Heart left ventricle (tissue), 16 donors: ENCODE measurements at regions not wholly inside any gene's neighbourhood (a gene's known extent, or its start where the extent isn't known, plus 50 kb on each side); places are given as distances from the start of the nearest gene placed in this dataset.
"Not testable (repeated sequence)": the region's sequence is repeated elsewhere in the genome, so short reads cannot be mapped to it uniquely, and the experiment has no call there.

ENCODE experiments used
- ATAC-seq, 4 donors: fragments of 200-7000 bp; cut with Tn5 transposase; one replicate each; pipeline ENCODE4 v1.9.1; 2020 to 2022; ENCODE audit warnings: moderate library complexity in 4 of 4, mild to moderate bottlenecking in 3 of 4, moderate number of reproducible peaks in 1 of 4
- DNase-seq, 5 donors: peaks; one replicate each; pipeline ENCODE4 v3.0.0-alpha.2; 2020
- H3K27ac ChIP-seq, 12 donors: fragments of 200-600 bp; sonication (generic) in 4 of 12; one replicate each; pipeline versions ENCODE4 v1.5.0 to v1.8.0; 2016 to 2022; ENCODE audit warnings: mild to moderate bottlenecking in 2 of 12
- H3K27me3 ChIP-seq, 9 donors: fragments of 200-600 bp; sonication (generic) in 2 of 9; one replicate each; pipeline versions ENCODE4 v1.5.1 to v1.8.0; 2016 to 2022; ENCODE audit warnings: mild to moderate bottlenecking in 3 of 9
- H3K36me3 ChIP-seq, 9 donors: fragments of 200-600 bp; sonication (generic) in 2 of 9; one replicate each; pipeline versions ENCODE4 v1.5.0 to v1.8.0; 2018 to 2022; ENCODE audit warnings: mild to moderate bottlenecking in 2 of 9
- H3K4me1 ChIP-seq, 12 donors: fragments of 200-600 bp; sonication (generic) in 4 of 12; one replicate each; pipeline versions ENCODE4 v1.5.0 to v1.8.0; 2016 to 2022; ENCODE audit warnings: mild to moderate bottlenecking in 3 of 12
- H3K4me3 ChIP-seq, 12 donors: fragments of 200-600 bp; sonication (generic) in 4 of 12; one replicate each; pipeline versions ENCODE4 v1.5.0 to v1.8.0; 2017 to 2022; ENCODE audit warnings: mild to moderate bottlenecking in 9 of 12, moderate library complexity in 4 of 12
- H3K9me3 ChIP-seq, 12 donors: fragments of 200-600 bp; sonication (generic) in 4 of 12; one replicate each; pipeline versions ENCODE4 v1.5.0 to v1.8.0; 2016 to 2022; ENCODE audit warnings: mild to moderate bottlenecking in 1 of 12
- CTCF ChIP-seq, 12 donors: fragments of 200-600 bp; sonication (generic) in 4 of 12; IDR thresholded peaks; one replicate each; pipeline versions ENCODE4 v1.5.0 to v1.8.0; 2018 to 2022; ENCODE audit warnings: antibody characterized with exemption in 12 of 12, mild to moderate bottlenecking in 5 of 12
- POLR2A ChIP-seq, 2 donors: fragments of 450-650 bp; IDR thresholded peaks; one replicate each; pipeline ENCODE4 v1.6.1; 2017; ENCODE audit warnings: antibody characterized with exemption in 2 of 2, mild to moderate bottlenecking in 2 of 2, moderate library complexity in 2 of 2
- WGBS, 4 donors: extraction: QIAGEN DNeasy Blood & Tissue Kit in 2 of 4; methylation state at CpG; one replicate each; pipeline versions ENCODE4 v1.1.5 to v1.1.7; 2013 to 2018; 5-methylcytosine and 5-hydroxymethylcytosine counted together
- intact Hi-C, 10 donors: fragments of 100-400 bp; cut with DNase I; formaldehyde crosslinking; loops; one replicate each; pipeline versions ENCODE4 v1.11.1 to v1.14.2; 2022
- donor health status: ischemic (EF 13 %, LVEDD 7.1; RV severe dilation, severe dysfunction).
- donor health status: healthy with polysubstance abuse.
- donor health status: DM: no; HTN: yes; CAD: no.
- donor health status: DM: no; HTN: no; CAD: no.
- donor health status: ischemic (EF 25% LVEDD 6.9; RV normal size, moderate dysfunction).
- donor health status: ischemic (EF 25% LVEDD 5.7; RV mildly dilated, moderate dysfunction).
- donor health status: healthy.
- donor health status: DM: yes; HTN: yes; CAD: no.
- donor health status: ischemic (EF 35%, LVEDD 5.7; RV mildly dilated, moderate dysfunction).
- donor health status: nonischemic (EF 11% LVEDD 7.7; RV severe dilation, severe dysfunction).
- donor health status: DM: yes; HTN: yes; CAD: no.
- donor health status: PGD.
- donor health status: ischemic (EF 29% LVEDD 5.4; RV normal size, mild dysfunction).
- donor health status: nonischemic (EF 23%, LVEDD 6.1; RV moderate dilation, normal function).

DNA sequence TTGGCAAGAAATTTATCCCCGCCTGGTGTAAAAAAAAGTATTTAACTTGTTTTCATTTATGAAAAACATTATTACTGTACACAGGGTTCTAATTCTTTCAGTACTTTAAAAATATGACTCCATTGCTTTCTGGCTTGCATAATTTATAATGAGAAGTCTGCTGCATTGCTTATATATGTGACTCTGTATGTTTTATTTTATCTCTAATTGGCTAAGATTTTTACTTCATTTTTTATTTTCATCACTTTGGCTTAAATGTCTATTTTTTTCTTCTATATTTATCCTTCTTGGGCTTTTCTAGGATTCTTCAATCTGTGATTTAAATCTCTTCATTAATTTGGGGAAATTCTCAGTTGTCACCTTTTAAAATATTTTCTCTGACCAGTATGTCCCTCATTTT, 636.6 kb upstream of the NR2F2 start:
- Histone ChIP-seq H3K27ac (no peak overlapping the region), H3K9me3 (peaks cover 0 to 44% (median 26%) of the 10 kb centered on the region in 12 donors), H3K36me3 (no peaks in the 10 kb centered on the region), H3K4me1 (no peaks in the 10 kb centered on the region), H3K27me3 (no peaks in the 10 kb centered on the region), H3K4me3 (no peak overlapping the region)
- DNase-seq (no peak), ATAC-seq (no peak)
- 40 to 99% (median 69%) methylated on average over 1 of the region's 1 CpG for WGBS, 4 donors
- no peak for TF ChIP-seq CTCF (IDR thresholded peaks at IDR 0.05)
- TF ChIP-seq POLR2A (IDR thresholded peaks at IDR 0.05): no peak
- intact Hi-C loops: no loop called here

- no peaks in the 10 kb centered on the region for H3K27me3 ChIP-seq
- H3K36me3 ChIP-seq: no peaks in the 10 kb centered on the region
- H3K9me3 ChIP-seq: peaks cover 0 to 64% (median 46%) of the 10 kb centered on the region in 12 donors
- ATAC-seq (no peak), DNase-seq (no peak)
- 37 to 58% (median 44%) methylated on average over 2 of the region's 2 CpGs for WGBS, 4 donors
- intact Hi-C loops: no loop called here
- TF ChIP-seq CTCF (IDR thresholded peaks at IDR 0.05) (no peak), POLR2A (IDR thresholded peaks at IDR 0.05) (no peak)
- no peak overlapping the region for H3K4me3 ChIP-seq
- no peaks in the 10 kb centered on the region for H3K4me1 ChIP-seq
- H3K27ac ChIP-seq: no peak overlapping the region
Observed at GRCh38 chr15:95698230-95698629, 632.3 kb upstream of the NR2F2 start.

- Histone ChIP-seq H3K4me3 (no peak overlapping the region), H3K27me3 (no peaks in the 10 kb centered on the region), H3K27ac (no peak overlapping the region), H3K36me3 (no peaks in the 10 kb centered on the region), H3K4me1 (no peaks in the 10 kb centered on the region), H3K9me3 (peaks cover 0 to 64% (median 40%) of the 10 kb centered on the region in 12 donors)
- TF ChIP-seq CTCF (IDR thresholded peaks at IDR 0.05) (no peak), POLR2A (IDR thresholded peaks at IDR 0.05) (no peak)
- DNase-seq (no peak), ATAC-seq (no peak)
- intact Hi-C loops: no loop called here
- 80 to 90% (median 86%) methylated on average over 2 of the region's 2 CpGs for WGBS, 4 donors
Observed at GRCh38 chr15:95698951-95699350, 631.5 kb upstream of the NR2F2 start.

- no peaks in the 10 kb centered on the region for H3K36me3 ChIP-seq
- H3K4me1 ChIP-seq: no peaks in the 10 kb centered on the region
- peaks cover 0 to 58% (median 34%) of the 10 kb centered on the region in 12 donors for H3K9me3 ChIP-seq
- DNase-seq (no peak), ATAC-seq (no peak)
- H3K4me3 ChIP-seq: no peak overlapping the region
- TF ChIP-seq POLR2A (IDR thresholded peaks at IDR 0.05) (no peak), CTCF (IDR thresholded peaks at IDR 0.05) (no peak)
- 86 to 100% (median 92%) methylated on average over 2 of the region's 2 CpGs for WGBS, 4 donors
- H3K27me3 ChIP-seq: no peaks in the 10 kb centered on the region
- no peak overlapping the region for H3K27ac ChIP-seq
- intact Hi-C loops: no loop called here
Observed at GRCh38 chr15:95699578-95699977, 630.9 kb upstream of the NR2F2 start.

DNA sequence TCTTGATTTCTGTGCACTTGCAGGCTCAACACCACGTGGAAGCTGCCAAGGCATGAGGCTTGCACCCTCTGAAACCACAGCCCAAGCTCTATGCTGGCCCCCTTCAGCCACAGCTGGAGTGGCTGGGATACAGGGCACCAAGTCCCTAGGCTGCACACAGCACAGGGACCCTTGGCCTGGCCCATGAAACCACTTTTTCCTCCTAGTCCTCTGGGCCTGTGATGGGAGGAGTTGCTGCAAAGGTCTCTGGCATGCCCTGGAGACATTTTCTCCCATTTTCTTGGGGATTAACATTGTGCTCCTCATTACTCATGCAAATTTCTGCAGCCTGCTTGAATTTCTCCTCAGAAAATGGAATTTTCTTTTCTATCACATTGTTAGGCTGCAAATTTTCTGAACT, 629.8 kb upstream of the NR2F2 start:
- ATAC-seq, H3K27ac ChIP-seq, intact Hi-C loops, H3K4me1 ChIP-seq, H3K36me3 ChIP-seq, H3K27me3 ChIP-seq, H3K4me3 ChIP-seq, DNase-seq: not testable (repeated sequence)
- H3K9me3 ChIP-seq: peaks cover 0 to 47% (median 24%) of the 10 kb centered on the region in 12 donors
- 42 to 70% (median 60%) methylated on average over 1 of the region's 1 CpG for WGBS, 4 donors
